ENCODE measurements at regions not wholly inside any gene's neighbourhood (a gene's known extent, or its start where the extent isn't known, plus 50 kb on each side); places are given as distances from the start of the nearest gene placed in this dataset.

- TF ChIP-seq CTCF (IDR thresholded peaks at IDR 0.05; ENCODE audit: poor library complexity) (peak; percentile 75), EZH2 (IDR thresholded peaks at IDR 0.05; ENCODE audit: borderline replicate concordance) (no peak)
Observed at GRCh38 chr12:85424581-85425348, 144.7 kb downstream of the ALX1 start.
